ENCODE measurements at regions not wholly inside any gene's neighbourhood (a gene's known extent, or its start where the extent isn't known, plus 50 kb on each side); places are given as distances from the start of the nearest gene placed in this dataset.

DNA sequence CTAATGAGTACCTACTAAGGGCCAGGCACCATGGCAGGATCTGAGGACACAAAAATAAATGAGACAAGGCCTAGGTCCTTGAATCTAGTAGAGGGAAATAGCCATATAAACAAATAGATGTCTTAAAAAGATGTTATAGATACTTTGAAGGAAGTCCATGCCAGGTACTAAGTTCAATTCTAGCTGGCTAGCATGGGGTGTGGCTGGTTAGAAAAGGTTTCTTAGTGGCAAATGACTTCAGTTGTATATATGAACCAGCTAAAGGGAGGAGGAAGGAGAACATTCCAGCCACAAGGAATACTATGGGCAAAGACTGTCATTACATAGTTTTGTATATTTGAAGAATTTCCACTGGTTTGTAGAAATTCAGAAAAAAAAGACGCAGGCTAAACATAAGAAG is 133.6 kb upstream of the BMP4 start:
- TF ChIP-seq, protein P1, sequence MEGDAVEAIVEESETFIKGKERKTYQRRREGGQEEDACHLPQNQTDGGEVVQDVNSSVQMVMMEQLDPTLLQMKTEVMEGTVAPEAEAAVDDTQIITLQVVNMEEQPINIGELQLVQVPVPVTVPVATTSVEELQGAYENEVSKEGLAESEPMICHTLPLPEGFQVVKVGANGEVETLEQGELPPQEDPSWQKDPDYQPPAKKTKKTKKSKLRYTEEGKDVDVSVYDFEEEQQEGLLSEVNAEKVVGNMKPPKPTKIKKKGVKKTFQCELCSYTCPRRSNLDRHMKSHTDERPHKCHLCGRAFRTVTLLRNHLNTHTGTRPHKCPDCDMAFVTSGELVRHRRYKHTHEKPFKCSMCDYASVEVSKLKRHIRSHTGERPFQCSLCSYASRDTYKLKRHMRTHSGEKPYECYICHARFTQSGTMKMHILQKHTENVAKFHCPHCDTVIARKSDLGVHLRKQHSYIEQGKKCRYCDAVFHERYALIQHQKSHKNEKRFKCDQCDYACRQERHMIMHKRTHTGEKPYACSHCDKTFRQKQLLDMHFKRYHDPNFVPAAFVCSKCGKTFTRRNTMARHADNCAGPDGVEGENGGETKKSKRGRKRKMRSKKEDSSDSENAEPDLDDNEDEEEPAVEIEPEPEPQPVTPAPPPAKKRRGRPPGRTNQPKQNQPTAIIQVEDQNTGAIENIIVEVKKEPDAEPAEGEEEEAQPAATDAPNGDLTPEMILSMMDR (IDR thresholded peaks at IDR 0.05; ENCODE audit: poor library complexity) = no peak
- no peak for TF ChIP-seq EZH2 (IDR thresholded peaks at IDR 0.05; ENCODE audit: borderline replicate concordance)
- TF ChIP-seq EZH2phosphoT487 (IDR thresholded peaks at IDR 0.05; ENCODE audit: low read depth, severe bottlenecking, unreplicated experiment) = no peak

Data from hepatocyte (in vitro differentiated cells).